Epidermal melanocyte (primary cell): ENCODE measurements at regions not wholly inside any gene's neighbourhood (a gene's known extent, or its start where the extent isn't known, plus 50 kb on each side); places are given as distances from the start of the nearest gene placed in this dataset.

Experiments
- DNase-seq: peaks from one replicate; pipeline ENCODE4 v3.0.0; 2011; ENCODE audit warnings: low spot score; ENCODE audit not compliant: insufficient read length

- DNase-seq: no peak
Observed at GRCh38 chrX:106499473-106499872, 112.3 kb upstream of the RADX start.

- DNase-seq: no peak
Observed at GRCh38 chrX:106510713-106511403, 100.9 kb upstream of the RADX start.
